ENCODE measurements at regions not wholly inside any gene's neighbourhood (a gene's known extent, or its start where the extent isn't known, plus 50 kb on each side); places are given as distances from the start of the nearest gene placed in this dataset.

GRCh38 chr7:109295158-109295557 lies 725.5 kb downstream of the DNAJB9 start:
- TF ChIP-seq EZH2phosphoT487 (IDR thresholded peaks at IDR 0.05; ENCODE audit: borderline replicate concordance, low read length) (no peak), EZH2 (IDR thresholded peaks at IDR 0.05; ENCODE audit: low read length, unreplicated experiment) (no peak)
- TF ChIP-seq, protein P1, sequence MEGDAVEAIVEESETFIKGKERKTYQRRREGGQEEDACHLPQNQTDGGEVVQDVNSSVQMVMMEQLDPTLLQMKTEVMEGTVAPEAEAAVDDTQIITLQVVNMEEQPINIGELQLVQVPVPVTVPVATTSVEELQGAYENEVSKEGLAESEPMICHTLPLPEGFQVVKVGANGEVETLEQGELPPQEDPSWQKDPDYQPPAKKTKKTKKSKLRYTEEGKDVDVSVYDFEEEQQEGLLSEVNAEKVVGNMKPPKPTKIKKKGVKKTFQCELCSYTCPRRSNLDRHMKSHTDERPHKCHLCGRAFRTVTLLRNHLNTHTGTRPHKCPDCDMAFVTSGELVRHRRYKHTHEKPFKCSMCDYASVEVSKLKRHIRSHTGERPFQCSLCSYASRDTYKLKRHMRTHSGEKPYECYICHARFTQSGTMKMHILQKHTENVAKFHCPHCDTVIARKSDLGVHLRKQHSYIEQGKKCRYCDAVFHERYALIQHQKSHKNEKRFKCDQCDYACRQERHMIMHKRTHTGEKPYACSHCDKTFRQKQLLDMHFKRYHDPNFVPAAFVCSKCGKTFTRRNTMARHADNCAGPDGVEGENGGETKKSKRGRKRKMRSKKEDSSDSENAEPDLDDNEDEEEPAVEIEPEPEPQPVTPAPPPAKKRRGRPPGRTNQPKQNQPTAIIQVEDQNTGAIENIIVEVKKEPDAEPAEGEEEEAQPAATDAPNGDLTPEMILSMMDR (conservative IDR thresholded peaks at IDR 0.05; ENCODE audit: low read depth, low read length) = no peak
- DNase-seq = no peak
- Histone ChIP-seq H2AFZ (ENCODE audit: low read length) (no peak overlapping the region), H3K4me3 (ENCODE audit: low read length) (no peak overlapping the region), H3K9ac (ENCODE audit: low read length) (no peak overlapping the region), H4K20me1 (ENCODE audit: low read length) (no peaks in the 10 kb centered on the region), H3K4me1 (ENCODE audit: insufficient read depth, low read length) (no peaks in the 10 kb centered on the region), H3K36me3 (ENCODE audit: low read depth, low read length) (no peaks in the 10 kb centered on the region), H3K9me3 (ENCODE audit: low read length) (0 out of 2 replicates have a peak, but pooled peaks cover 7% of the 10 kb centered on the region), H3K27ac (ENCODE audit: low read length) (no peak overlapping the region), H3K27me3 (ENCODE audit: low read length) (no peaks in the 10 kb centered on the region), H3K4me2 (ENCODE audit: low read length) (no peak overlapping the region), H3F3A (ENCODE audit: low read length, unreplicated experiment) (no peaks in the 10 kb centered on the region), H3K79me2 (ENCODE audit: low read length) (no peaks in the 10 kb centered on the region), H3K9me2 (replicated peaks; ENCODE audit: low read length) (no peaks in the 10 kb centered on the region)
- CTCF ChIA-PET = no interaction called here
- ATAC-seq = no peak
- intact Hi-C loops (cut with micrococcal nuclease) = no loop called here
- POLR2A ChIA-PET (ENCODE audit: unreplicated experiment) = no interaction called here
- BruUV-seq (replicated peaks) = no TSS peak

GRCh38 chr7:109308816-109309215 lies 739.1 kb downstream of the DNAJB9 start:
- Histone ChIP-seq H3K9me3 (ENCODE audit: low read length) (no peaks in the 10 kb centered on the region), H3K9ac (ENCODE audit: low read length) (no peak overlapping the region), H3K4me2 (ENCODE audit: low read length) (no peak overlapping the region), H3K9me2 (replicated peaks; ENCODE audit: low read length) (no peaks in the 10 kb centered on the region), H2AFZ (ENCODE audit: low read length) (no peak overlapping the region), H3K4me3 (ENCODE audit: low read length) (no peak overlapping the region), H3K27ac (ENCODE audit: low read length) (no peak overlapping the region), H3K27me3 (ENCODE audit: low read length) (no peaks in the 10 kb centered on the region), H3K4me1 (ENCODE audit: insufficient read depth, low read length) (no peaks in the 10 kb centered on the region), H4K20me1 (ENCODE audit: low read length) (no peaks in the 10 kb centered on the region), H3F3A (ENCODE audit: low read length, unreplicated experiment) (no peaks in the 10 kb centered on the region), H3K36me3 (ENCODE audit: low read depth, low read length) (no peaks in the 10 kb centered on the region), H3K79me2 (ENCODE audit: low read length) (no peaks in the 10 kb centered on the region)
- intact Hi-C loops (cut with micrococcal nuclease) = no loop called here
- POLR2A ChIA-PET (ENCODE audit: unreplicated experiment) = no interaction called here
- ATAC-seq (no peak), DNase-seq (no peak)
- TF ChIP-seq, protein P1 (conservative IDR thresholded peaks at IDR 0.05; ENCODE audit: low read depth, low read length) = no peak
- no peak for TF ChIP-seq EZH2phosphoT487 (IDR thresholded peaks at IDR 0.05; ENCODE audit: borderline replicate concordance, low read length)
- TF ChIP-seq EZH2 (IDR thresholded peaks at IDR 0.05; ENCODE audit: low read length, unreplicated experiment) = no peak
- no TSS peak for BruUV-seq (replicated peaks)
- CTCF ChIA-PET = no interaction called here

DNA sequence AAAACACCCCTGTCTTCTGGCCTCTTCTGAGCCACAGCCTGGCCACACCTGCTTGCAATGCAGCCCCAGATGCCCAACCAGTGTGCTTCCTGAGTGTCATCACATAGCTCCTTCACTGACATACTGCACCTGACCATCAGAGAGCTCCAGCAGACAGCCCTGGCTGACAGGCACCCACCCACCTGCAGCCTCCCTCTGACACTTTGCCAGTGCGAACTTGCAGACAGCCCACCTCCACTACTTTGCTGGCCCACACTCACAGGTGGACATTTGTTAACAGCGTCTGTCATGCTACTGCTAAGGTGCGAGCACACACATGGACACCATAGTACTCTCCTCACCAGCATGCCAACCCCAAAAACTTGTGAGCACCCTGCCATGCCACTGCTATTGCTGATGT lies 740.1 kb downstream of the DNAJB9 start:
- DNase-seq (no peak), ATAC-seq (no peak)
- H3K79me2 ChIP-seq (ENCODE audit: low read length) = no peaks in the 10 kb centered on the region
- no peak overlapping the region for H3K9ac ChIP-seq (ENCODE audit: low read length)
- BruUV-seq (replicated peaks) = no TSS peak
- H3K9me3 ChIP-seq (ENCODE audit: low read length) = no peaks in the 10 kb centered on the region
- no peaks in the 10 kb centered on the region for H3K36me3 ChIP-seq (ENCODE audit: low read depth, low read length)
- TF ChIP-seq EZH2 (IDR thresholded peaks at IDR 0.05; ENCODE audit: low read length, unreplicated experiment) = no peak
- TF ChIP-seq, protein P1 (conservative IDR thresholded peaks at IDR 0.05; ENCODE audit: low read depth, low read length) = no peak
- H2AFZ ChIP-seq (ENCODE audit: low read length) = no peak overlapping the region
- no peaks in the 10 kb centered on the region for H4K20me1 ChIP-seq (ENCODE audit: low read length)
- no peak overlapping the region for H3K4me3 ChIP-seq (ENCODE audit: low read length)
- no peak overlapping the region for H3K27ac ChIP-seq (ENCODE audit: low read length)
- no peaks in the 10 kb centered on the region for H3K27me3 ChIP-seq (ENCODE audit: low read length)
- H3F3A ChIP-seq (ENCODE audit: low read length, unreplicated experiment) = no peaks in the 10 kb centered on the region
- ChIA-PET POLR2A (ENCODE audit: unreplicated experiment) (no interaction called here), CTCF (no interaction called here)
- intact Hi-C loops (cut with micrococcal nuclease) = no loop called here
- H3K4me1 ChIP-seq (ENCODE audit: insufficient read depth, low read length) = no peaks in the 10 kb centered on the region
- H3K9me2 ChIP-seq (replicated peaks; ENCODE audit: low read length) = no peaks in the 10 kb centered on the region
- no peak overlapping the region for H3K4me2 ChIP-seq (ENCODE audit: low read length)

Data from PC-3 (cell line).